ENCODE measurements at regions not wholly inside any gene's neighbourhood (a gene's known extent, or its start where the extent isn't known, plus 50 kb on each side); places are given as distances from the start of the nearest gene placed in this dataset.

- Histone ChIP-seq H3K27me3 (no peaks in the 10 kb centered on the region), H3K36me3 (replicated peaks in 1 of 2; ENCODE audit: insufficient read depth in 1 of 2, low read depth in 2 of 2) (no peaks in the 10 kb centered on the region), H3K9me3 (no peaks in the 10 kb centered on the region), H3K27ac (no peak overlapping the region), H3K4me3 (no peak overlapping the region), H3K4me1 (no peaks in the 10 kb centered on the region)
- 50 to 67% methylated on average over 4 of the region's 4 CpGs for WGBS, 2 donors
- DNase-seq = no peak
- ATAC-seq = no peak
- intact Hi-C loops (cut with DNase I) = no loop called here
- TF ChIP-seq POLR2A (IDR thresholded peaks at IDR 0.05) (no peak), CTCF (IDR thresholded peaks at IDR 0.05) (no peak)
Observed at GRCh38 chr9:120210274-120210673, 369.7 kb downstream of the CDK5RAP2 start.

- DNase-seq (no peak), ATAC-seq (no peak)
- no peaks in the 10 kb centered on the region for H3K27me3 ChIP-seq
- TF ChIP-seq POLR2A (IDR thresholded peaks at IDR 0.05) (no peak), CTCF (IDR thresholded peaks at IDR 0.05) (no peak)
- intact Hi-C loops (cut with DNase I) = no loop called here
- H3K9me3 ChIP-seq = no peaks in the 10 kb centered on the region
- no peaks in the 10 kb centered on the region for H3K4me1 ChIP-seq
- 59 to 68% methylated on average over 10 to 11 of the region's 11 CpGs for WGBS, 2 donors
- H3K27ac ChIP-seq = no peak overlapping the region
- H3K36me3 ChIP-seq (replicated peaks in 1 of 2; ENCODE audit: insufficient read depth in 1 of 2, low read depth in 2 of 2) = no peaks in the 10 kb centered on the region
- no peak overlapping the region for H3K4me3 ChIP-seq
Observed at GRCh38 chr9:120202856-120203654, 376.9 kb downstream of the CDK5RAP2 start.

GRCh38 chr9:120198027-120198426, 381.9 kb downstream of the CDK5RAP2 start:
- Histone ChIP-seq H3K27me3 (no peaks in the 10 kb centered on the region), H3K4me3 (no peak overlapping the region), H3K27ac (no peak overlapping the region), H3K4me1 (no peaks in the 10 kb centered on the region), H3K9me3 (no peaks in the 10 kb centered on the region), H3K36me3 (replicated peaks in 1 of 2; ENCODE audit: insufficient read depth in 1 of 2, low read depth in 2 of 2) (no peaks in the 10 kb centered on the region)
- WGBS, 2 donors = 32 to 35% methylated on average over 3 of the region's 3 CpGs
- no peak for ATAC-seq
- no peak for DNase-seq
- intact Hi-C loops (cut with DNase I) = no loop called here
- no peak for TF ChIP-seq POLR2A (IDR thresholded peaks at IDR 0.05)
- TF ChIP-seq CTCF (IDR thresholded peaks at IDR 0.05) = no peak

- no peaks in the 10 kb centered on the region for H3K36me3 ChIP-seq (replicated peaks in 1 of 2; ENCODE audit: insufficient read depth in 1 of 2, low read depth in 2 of 2)
- WGBS, 2 donors = 45 to 64% methylated on average over 12 of the region's 12 CpGs
- no peak overlapping the region for H3K4me3 ChIP-seq
- no peak for ATAC-seq
- intact Hi-C loops (cut with DNase I) = no loop called here
- no peak overlapping the region for H3K27ac ChIP-seq
- no peaks in the 10 kb centered on the region for H3K27me3 ChIP-seq
- TF ChIP-seq CTCF (IDR thresholded peaks at IDR 0.05) = no peak
- no peak for TF ChIP-seq POLR2A (IDR thresholded peaks at IDR 0.05)
- DNase-seq = no peak
- H3K4me1 ChIP-seq = no peaks in the 10 kb centered on the region
- no peaks in the 10 kb centered on the region for H3K9me3 ChIP-seq
Observed at GRCh38 chr9:120197605-120198004, 382.4 kb downstream of the CDK5RAP2 start.

GRCh38 chr9:120191141-120191540, 388.8 kb downstream of the CDK5RAP2 start:
- H3K4me3 ChIP-seq = no peak overlapping the region
- intact Hi-C loops (cut with DNase I) = no loop called here
- no peak overlapping the region for H3K27ac ChIP-seq
- 39 to 60% methylated on average over 3 of the region's 3 CpGs for WGBS, 2 donors
- H3K9me3 ChIP-seq = no peaks in the 10 kb centered on the region
- H3K27me3 ChIP-seq = no peaks in the 10 kb centered on the region
- DNase-seq (no peak), ATAC-seq (no peak)
- no peaks in the 10 kb centered on the region for H3K4me1 ChIP-seq
- TF ChIP-seq CTCF (IDR thresholded peaks at IDR 0.05) (no peak), POLR2A (IDR thresholded peaks at IDR 0.05) (no peak)
- H3K36me3 ChIP-seq (replicated peaks in 1 of 2; ENCODE audit: insufficient read depth in 1 of 2, low read depth in 2 of 2) = no peaks in the 10 kb centered on the region
